GM23338 (cell line): ENCODE measurements at regions not wholly inside any gene's neighbourhood (a gene's known extent, or its start where the extent isn't known, plus 50 kb on each side); places are given as distances from the start of the nearest gene placed in this dataset.

Experiments used
- ATAC-seq: fragments of 200-7000 bp; cut with Tn5 transposase; 3 replicates; pipeline ENCODE4 v1.9.1; 2020
- DNase-seq: peaks from one replicate; pipeline ENCODE4 v3.0.0-alpha.2; 2015; ENCODE audit warnings: low spot score
- H2AFZ ChIP-seq: fragments of 200-600 bp; sonication (generic); 2 replicates; pipeline ENCODE4 v1.8.0; 2016; ENCODE audit warnings: antibody characterized with exemption, mild to moderate bottlenecking, moderate library complexity
- H3F3A ChIP-seq: fragments of 200-600 bp; sonication (generic); replicated peaks from 2 replicates; pipeline ENCODE4 v1.8.0; 2017; ENCODE audit warnings: antibody characterized with exemption, mixed run types, low read depth
- H3K27ac ChIP-seq: fragments of 200-600 bp; sonication (generic); 2 replicates; pipeline ENCODE4 v1.6.1; 2016; ENCODE audit warnings: low read depth
- H3K27me3 ChIP-seq: fragments of 200-600 bp; sonication (generic); 2 replicates; pipeline ENCODE4 v1.8.0; 2016; ENCODE audit warnings: mild to moderate bottlenecking, mixed run types, moderate library complexity; ENCODE audit not compliant: insufficient read depth
- H3K36me3 ChIP-seq: fragments of 200-600 bp; sonication (generic); 2 replicates; pipeline ENCODE4 v1.8.0; 2016; ENCODE audit warnings: mild to moderate bottlenecking; ENCODE audit not compliant: insufficient read depth
- H3K4me1 ChIP-seq: fragments of 200-600 bp; sonication (generic); 2 replicates; pipeline ENCODE4 v1.8.0; 2016; ENCODE audit warnings: mild to moderate bottlenecking, moderate library complexity; ENCODE audit not compliant: insufficient read depth
- H3K4me2 ChIP-seq: fragments of 200-600 bp; sonication (generic); 2 replicates; pipeline ENCODE4 v1.7.1; 2017; ENCODE audit warnings: mixed run types
- H3K4me3 ChIP-seq: fragments of 200-600 bp; sonication (generic); 2 replicates; pipeline ENCODE4 v1.6.1; 2016; ENCODE audit warnings: mixed run types
- H3K79me2 ChIP-seq: fragments of 200-600 bp; sonication (generic); replicated peaks from 2 replicates; pipeline ENCODE4 v1.8.0; 2017; ENCODE audit warnings: mild to moderate bottlenecking; ENCODE audit not compliant: insufficient read depth
- H3K9me2 ChIP-seq: fragments of 200-600 bp; sonication (generic); 2 replicates; pipeline ENCODE4 v1.8.0; 2017; ENCODE audit not compliant: insufficient read depth
- H4K20me1 ChIP-seq: fragments of 200-600 bp; sonication (generic); replicated peaks from 2 replicates; pipeline ENCODE4 v1.8.0; 2017; ENCODE audit warnings: mild to moderate bottlenecking; ENCODE audit not compliant: insufficient read depth
- H3K27ac Mint-ChIP-seq: 2 replicates; pipeline ENCODE4 v1.8.0; 2020; ENCODE audit warnings: inconsistent platforms, mild to moderate bottlenecking, moderate library complexity, mixed read lengths
- H3K27me3 Mint-ChIP-seq: 3 replicates; pipeline ENCODE4 v1.8.0; 2022; ENCODE audit warnings: low read depth, mild to moderate bottlenecking, moderate library complexity, mixed read lengths, inconsistent platforms; ENCODE audit not compliant: insufficient read depth, poor library complexity
- H3K36me3 Mint-ChIP-seq: 3 replicates; pipeline ENCODE4 v1.8.0; 2021; ENCODE audit warnings: low read depth, mild to moderate bottlenecking, inconsistent platforms, moderate library complexity, mixed read lengths
- H3K4me1 Mint-ChIP-seq: 3 replicates; pipeline ENCODE4 v1.8.0; 2020; ENCODE audit warnings: mild to moderate bottlenecking, inconsistent platforms, mixed read lengths
- H3K4me3 Mint-ChIP-seq: 3 replicates; pipeline ENCODE4 v1.8.0; 2021; ENCODE audit warnings: moderate library complexity, mild to moderate bottlenecking, inconsistent platforms, mixed read lengths
- H3K9me3 Mint-ChIP-seq: 3 replicates; pipeline ENCODE4 v1.8.0; 2020; ENCODE audit warnings: moderate library complexity, mild to moderate bottlenecking, inconsistent platforms, mixed read lengths
- CREB1 ChIP-seq: fragments of 250-450 bp; sonication (Bioruptor Pico); IDR thresholded peaks from 2 replicates; pipeline ENCODE4 v1.5.0; 2020; ENCODE audit warnings: low read depth, mild to moderate bottlenecking, moderate library complexity
- CTCF ChIP-seq, 2 experiments: fragments of 200-600 bp in 1 of 2; sonication (generic) in 1 of 2; conservative IDR thresholded peaks; 2 replicates each; pipeline versions ENCODE4 v1.5.1 to v1.6.1; 2016 to 2017; ENCODE audit warnings: antibody characterized with exemption in 2 of 2, low read depth in 2 of 2, mild to moderate bottlenecking in 2 of 2, moderate library complexity in 1 of 2
- ETS1 ChIP-seq: IDR thresholded peaks from 2 replicates; pipeline ENCODE4 v1.6.1; 2016; ENCODE audit warnings: antibody characterized with exemption
- EZH2 ChIP-seq: fragments of 200-600 bp; sonication (generic); IDR thresholded peaks from one replicate; pipeline ENCODE4 v1.8.0; 2017; ENCODE audit warnings: antibody characterized with exemption, mild to moderate bottlenecking, low read depth; ENCODE audit not compliant: unreplicated experiment
- EZH2phosphoT487 ChIP-seq: fragments of 200-600 bp; sonication (generic); IDR thresholded peaks from one replicate; pipeline ENCODE4 v1.8.1; 2018; ENCODE audit warnings: antibody characterized with exemption; ENCODE audit not compliant: unreplicated experiment
- JUNB ChIP-seq: IDR thresholded peaks from one replicate; pipeline ENCODE4 v1.6.1; 2016; ENCODE audit warnings: antibody characterized with exemption; ENCODE audit not compliant: unreplicated experiment
- NANOG ChIP-seq: IDR thresholded peaks from 2 replicates; pipeline ENCODE4 v1.6.1; 2016; ENCODE audit warnings: antibody characterized with exemption, borderline replicate concordance
- POLR2AphosphoS5 ChIP-seq: IDR thresholded peaks from 2 replicates; pipeline ENCODE4 v1.6.1; 2016; ENCODE audit warnings: antibody characterized with exemption, low read depth
- REST ChIP-seq: IDR thresholded peaks from one replicate; pipeline ENCODE4 v1.6.1; 2018; ENCODE audit warnings: antibody characterized with exemption; ENCODE audit not compliant: unreplicated experiment
- STAT1 ChIP-seq: IDR thresholded peaks from one replicate; pipeline ENCODE4 v1.6.1; 2016; ENCODE audit warnings: antibody characterized with exemption; ENCODE audit not compliant: unreplicated experiment
- ZNF114 ChIP-seq: fragments of 250-450 bp; sonication (Bioruptor Pico); IDR thresholded peaks from 2 replicates; pipeline ENCODE4 v1.5.0; 2020; ENCODE audit warnings: mild to moderate bottlenecking, moderate library complexity
- ZNF331 ChIP-seq: fragments of 250-450 bp; sonication (Bioruptor Pico); IDR thresholded peaks from 2 replicates; pipeline ENCODE4 v1.5.0; 2020; ENCODE audit warnings: low read depth, mild to moderate bottlenecking, moderate library complexity
- ZNF462 ChIP-seq: fragments of 250-450 bp; sonication (Bioruptor Pico); IDR thresholded peaks from 2 replicates; pipeline ENCODE4 v1.5.0; 2020; ENCODE audit warnings: mild to moderate bottlenecking, moderate library complexity

GRCh38 chr13:87614276-87614675, 56.9 kb upstream of the SLITRK5 start:
- H3K79me2 ChIP-seq: no peaks in the 10 kb centered on the region
- no peaks in the 10 kb centered on the region for H3K4me1 ChIP-seq

More at GRCh38 chr13:87614276-87614675, 56.9 kb upstream of the SLITRK5 start:
- DNase-seq (no peak), ATAC-seq (no peak)
- Mint-ChIP-seq H3K9me3 (no peaks in the 10 kb centered on the region), H3K36me3 (no peaks in the 10 kb centered on the region), H3K27ac (no peak overlapping the region), H3K4me3 (no peak overlapping the region), H3K4me1 (no peaks in the 10 kb centered on the region), H3K27me3 (no peaks in the 10 kb centered on the region)
- Histone ChIP-seq H3K36me3 (no peaks in the 10 kb centered on the region), H3K4me3 (no peak overlapping the region), H3K9me2 (no peaks in the 10 kb centered on the region), H3K4me2 (no peak overlapping the region), H3K27ac (no peak overlapping the region), H2AFZ (no peak overlapping the region), H3K27me3 (no peaks in the 10 kb centered on the region), H3F3A (no peaks in the 10 kb centered on the region), H4K20me1 (no peaks in the 10 kb centered on the region)
- no peak for TF ChIP-seq CREB1
- TF ChIP-seq REST: no peak
- TF ChIP-seq JUNB: no peak
- no peak for TF ChIP-seq CTCF (conservative IDR thresholded peaks at IDR 0.05; ENCODE audit: low read depth in 2 of 2)
- TF ChIP-seq ZNF114 (CRISPR knock-in tag): no peak
- no peak for TF ChIP-seq ZNF462 (CRISPR knock-in tag)
- TF ChIP-seq ZNF331 (CRISPR knock-in tag): no peak
- no peak for TF ChIP-seq EZH2phosphoT487
- no peak for TF ChIP-seq NANOG
- TF ChIP-seq POLR2AphosphoS5: no peak
- no peak for TF ChIP-seq ETS1
- TF ChIP-seq STAT1: no peak
- TF ChIP-seq EZH2: no peak
